ENCODE measurements at regions not wholly inside any gene's neighbourhood (a gene's known extent, or its start where the extent isn't known, plus 50 kb on each side); places are given as distances from the start of the nearest gene placed in this dataset.

- no peak for ATAC-seq
- TF ChIP-seq RARB (CRISPR knock-in tag; IDR thresholded peaks at IDR 0.05), result no peak
- TF ChIP-seq CSDC2 (CRISPR knock-in tag; IDR thresholded peaks at IDR 0.05), result no peak
- TF ChIP-seq, protein P1, sequence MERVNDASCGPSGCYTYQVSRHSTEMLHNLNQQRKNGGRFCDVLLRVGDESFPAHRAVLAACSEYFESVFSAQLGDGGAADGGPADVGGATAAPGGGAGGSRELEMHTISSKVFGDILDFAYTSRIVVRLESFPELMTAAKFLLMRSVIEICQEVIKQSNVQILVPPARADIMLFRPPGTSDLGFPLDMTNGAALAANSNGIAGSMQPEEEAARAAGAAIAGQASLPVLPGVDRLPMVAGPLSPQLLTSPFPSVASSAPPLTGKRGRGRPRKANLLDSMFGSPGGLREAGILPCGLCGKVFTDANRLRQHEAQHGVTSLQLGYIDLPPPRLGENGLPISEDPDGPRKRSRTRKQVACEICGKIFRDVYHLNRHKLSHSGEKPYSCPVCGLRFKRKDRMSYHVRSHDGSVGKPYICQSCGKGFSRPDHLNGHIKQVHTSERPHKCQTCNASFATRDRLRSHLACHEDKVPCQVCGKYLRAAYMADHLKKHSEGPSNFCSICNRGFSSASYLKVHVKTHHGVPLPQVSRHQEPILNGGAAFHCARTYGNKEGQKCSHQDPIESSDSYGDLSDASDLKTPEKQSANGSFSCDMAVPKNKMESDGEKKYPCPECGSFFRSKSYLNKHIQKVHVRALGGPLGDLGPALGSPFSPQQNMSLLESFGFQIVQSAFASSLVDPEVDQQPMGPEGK (CRISPR knock-in tag; IDR thresholded peaks at IDR 0.05; ENCODE audit: borderline replicate concordance), result no peak
- no peak for TF ChIP-seq SNAI2 (CRISPR knock-in tag; IDR thresholded peaks at IDR 0.05)
- TF ChIP-seq, protein P2, sequence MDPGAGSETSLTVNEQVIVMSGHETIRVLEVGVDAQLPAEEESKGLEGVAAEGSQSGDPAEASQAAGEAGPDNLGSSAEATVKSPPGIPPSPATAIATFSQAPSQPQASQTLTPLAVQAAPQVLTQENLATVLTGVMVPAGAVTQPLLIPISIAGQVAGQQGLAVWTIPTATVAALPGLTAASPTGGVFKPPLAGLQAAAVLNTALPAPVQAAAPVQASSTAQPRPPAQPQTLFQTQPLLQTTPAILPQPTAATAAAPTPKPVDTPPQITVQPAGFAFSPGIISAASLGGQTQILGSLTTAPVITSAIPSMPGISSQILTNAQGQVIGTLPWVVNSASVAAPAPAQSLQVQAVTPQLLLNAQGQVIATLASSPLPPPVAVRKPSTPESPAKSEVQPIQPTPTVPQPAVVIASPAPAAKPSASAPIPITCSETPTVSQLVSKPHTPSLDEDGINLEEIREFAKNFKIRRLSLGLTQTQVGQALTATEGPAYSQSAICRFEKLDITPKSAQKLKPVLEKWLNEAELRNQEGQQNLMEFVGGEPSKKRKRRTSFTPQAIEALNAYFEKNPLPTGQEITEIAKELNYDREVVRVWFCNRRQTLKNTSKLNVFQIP (CRISPR knock-in tag; IDR thresholded peaks at IDR 0.05; ENCODE audit: borderline replicate concordance, low read depth), result no peak
- no peak for TF ChIP-seq ZNF70 (CRISPR knock-in tag; IDR thresholded peaks at IDR 0.05)
- no peak for TF ChIP-seq PPARA (CRISPR knock-in tag; IDR thresholded peaks at IDR 0.05; ENCODE audit: borderline replicate concordance)
- TF ChIP-seq GLIS3 (CRISPR knock-in tag; IDR thresholded peaks at IDR 0.05), result no peak
- no peak for TF ChIP-seq ZC3H10 (CRISPR knock-in tag; IDR thresholded peaks at IDR 0.05)
- TF ChIP-seq BACH2 (CRISPR knock-in tag; IDR thresholded peaks at IDR 0.05; ENCODE audit: borderline replicate concordance), result no peak
- TF ChIP-seq, protein P3, sequence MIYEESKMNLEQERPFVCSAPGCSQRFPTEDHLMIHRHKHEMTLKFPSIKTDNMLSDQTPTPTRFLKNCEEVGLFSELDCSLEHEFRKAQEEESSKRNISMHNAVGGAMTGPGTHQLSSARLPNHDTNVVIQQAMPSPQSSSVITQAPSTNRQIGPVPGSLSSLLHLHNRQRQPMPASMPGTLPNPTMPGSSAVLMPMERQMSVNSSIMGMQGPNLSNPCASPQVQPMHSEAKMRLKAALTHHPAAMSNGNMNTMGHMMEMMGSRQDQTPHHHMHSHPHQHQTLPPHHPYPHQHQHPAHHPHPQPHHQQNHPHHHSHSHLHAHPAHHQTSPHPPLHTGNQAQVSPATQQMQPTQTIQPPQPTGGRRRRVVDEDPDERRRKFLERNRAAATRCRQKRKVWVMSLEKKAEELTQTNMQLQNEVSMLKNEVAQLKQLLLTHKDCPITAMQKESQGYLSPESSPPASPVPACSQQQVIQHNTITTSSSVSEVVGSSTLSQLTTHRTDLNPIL (CRISPR knock-in tag; IDR thresholded peaks at IDR 0.05; ENCODE audit: low read depth), result no peak
These were observed 117.2 kb downstream of the SLC25A24 start for GRCh38 chr1:108082738-108083562.

- TF ChIP-seq ZNF70 (CRISPR knock-in tag; IDR thresholded peaks at IDR 0.05) (no peak), ARNTL (CRISPR knock-in tag; IDR thresholded peaks at IDR 0.05; ENCODE audit: borderline replicate concordance, low read depth) (no peak), ZFP30 (CRISPR knock-in tag; IDR thresholded peaks at IDR 0.05) (no peak), RARB (CRISPR knock-in tag; IDR thresholded peaks at IDR 0.05) (no peak), ISL1 (CRISPR knock-in tag; IDR thresholded peaks at IDR 0.05) (no peak), BACH2 (CRISPR knock-in tag; IDR thresholded peaks at IDR 0.05; ENCODE audit: borderline replicate concordance) (no peak), TCF4 (CRISPR knock-in tag; IDR thresholded peaks at IDR 0.05; ENCODE audit: borderline replicate concordance) (no peak), ESRRG (CRISPR knock-in tag; IDR thresholded peaks at IDR 0.05) (no peak)
- TF ChIP-seq, protein P1 (CRISPR knock-in tag; IDR thresholded peaks at IDR 0.05; ENCODE audit: borderline replicate concordance), result no peak
- TF ChIP-seq, protein P4, sequence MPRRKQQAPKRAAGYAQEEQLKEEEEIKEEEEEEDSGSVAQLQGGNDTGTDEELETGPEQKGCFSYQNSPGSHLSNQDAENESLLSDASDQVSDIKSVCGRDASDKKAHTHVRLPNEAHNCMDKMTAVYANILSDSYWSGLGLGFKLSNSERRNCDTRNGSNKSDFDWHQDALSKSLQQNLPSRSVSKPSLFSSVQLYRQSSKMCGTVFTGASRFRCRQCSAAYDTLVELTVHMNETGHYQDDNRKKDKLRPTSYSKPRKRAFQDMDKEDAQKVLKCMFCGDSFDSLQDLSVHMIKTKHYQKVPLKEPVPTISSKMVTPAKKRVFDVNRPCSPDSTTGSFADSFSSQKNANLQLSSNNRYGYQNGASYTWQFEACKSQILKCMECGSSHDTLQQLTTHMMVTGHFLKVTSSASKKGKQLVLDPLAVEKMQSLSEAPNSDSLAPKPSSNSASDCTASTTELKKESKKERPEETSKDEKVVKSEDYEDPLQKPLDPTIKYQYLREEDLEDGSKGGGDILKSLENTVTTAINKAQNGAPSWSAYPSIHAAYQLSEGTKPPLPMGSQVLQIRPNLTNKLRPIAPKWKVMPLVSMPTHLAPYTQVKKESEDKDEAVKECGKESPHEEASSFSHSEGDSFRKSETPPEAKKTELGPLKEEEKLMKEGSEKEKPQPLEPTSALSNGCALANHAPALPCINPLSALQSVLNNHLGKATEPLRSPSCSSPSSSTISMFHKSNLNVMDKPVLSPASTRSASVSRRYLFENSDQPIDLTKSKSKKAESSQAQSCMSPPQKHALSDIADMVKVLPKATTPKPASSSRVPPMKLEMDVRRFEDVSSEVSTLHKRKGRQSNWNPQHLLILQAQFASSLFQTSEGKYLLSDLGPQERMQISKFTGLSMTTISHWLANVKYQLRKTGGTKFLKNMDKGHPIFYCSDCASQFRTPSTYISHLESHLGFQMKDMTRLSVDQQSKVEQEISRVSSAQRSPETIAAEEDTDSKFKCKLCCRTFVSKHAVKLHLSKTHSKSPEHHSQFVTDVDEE (CRISPR knock-in tag; IDR thresholded peaks at IDR 0.05), result no peak
- TF ChIP-seq, protein P3 (CRISPR knock-in tag; IDR thresholded peaks at IDR 0.05; ENCODE audit: low read depth), result no peak
- ATAC-seq, result no peak
These were observed 117.0 kb upstream of the VAV3 start for GRCh38 chr1:108082001-108082400.

GRCh38 chr1:108080448-108080847 lies 115.5 kb upstream of the VAV3 start:
- TF ChIP-seq PPARA (CRISPR knock-in tag; IDR thresholded peaks at IDR 0.05; ENCODE audit: borderline replicate concordance) (no peak), OSR1 (CRISPR knock-in tag; IDR thresholded peaks at IDR 0.05) (no peak), ZC3H10 (CRISPR knock-in tag; IDR thresholded peaks at IDR 0.05) (no peak)

More at GRCh38 chr1:108080448-108080847, 115.5 kb upstream of the VAV3 start:
- no peak for ATAC-seq

Data from SK-N-SH treated with all-trans-retinoic acid at 6 μM for 48 hours (cell line).